Thyroid gland (tissue), 4 donors: ENCODE measurements at regions not wholly inside any gene's neighbourhood (a gene's known extent, or its start where the extent isn't known, plus 50 kb on each side); places are given as distances from the start of the nearest gene placed in this dataset.

Experiments used
- DNase-seq, 2 donors: peaks; one replicate each; pipeline ENCODE4 v3.0.0-alpha.2; 2019
- H3K27ac ChIP-seq, 3 donors: fragments of 200-600 bp; sonication (generic); 1 replicate in 2 of 3; 2 replicates in 1 of 3; pipeline ENCODE4 v1.5.1; 2016 to 2019; ENCODE audit warnings: mild to moderate bottlenecking in 1 of 3, moderate library complexity in 1 of 3
- H3K27me3 ChIP-seq: fragments of 200-600 bp; sonication (generic); one replicate; pipeline ENCODE4 v1.5.1; 2019
- H3K36me3 ChIP-seq, 2 donors: fragments of 200-600 bp; sonication (generic); one replicate each; pipeline ENCODE4 v1.5.1; 2016 to 2019
- H3K4me1 ChIP-seq, 2 donors: fragments of 200-600 bp; sonication (generic); one replicate each; pipeline ENCODE4 v1.5.1; 2017 to 2019
- H3K4me3 ChIP-seq, 3 donors: fragments of 200-600 bp; sonication (generic); replicated peaks in 1 of 3; 1 replicate in 2 of 3; 2 replicates in 1 of 3; pipeline ENCODE4 v1.5.1; 2016; ENCODE audit warnings: mild to moderate bottlenecking in 1 of 3
- H3K9me3 ChIP-seq: fragments of 200-600 bp; sonication (generic); one replicate; pipeline ENCODE4 v1.5.1; 2017
- CTCF ChIP-seq, 6 experiments: fragments of 200-600 bp in 3 of 6; fragments of 450-650 bp in 3 of 6; sonication (generic) in 3 of 6; IDR thresholded peaks; one replicate each; pipeline ENCODE4 v1.5.1; 2016 to 2019; ENCODE audit warnings: antibody characterized with exemption in 6 of 6, mild to moderate bottlenecking in 2 of 6, inconsistent platforms in 1 of 6, moderate library complexity in 1 of 6
- POLR2A ChIP-seq, 2 donors: fragments of 450-650 bp; IDR thresholded peaks; one replicate each; pipeline ENCODE4 v1.6.1; 2017; ENCODE audit warnings: antibody characterized with exemption in 2 of 2, mild to moderate bottlenecking in 2 of 2, moderate library complexity in 1 of 2
- WGBS, 2 donors: methylation state at CpG; one replicate each; pipeline ENCODE4 v1.1.5; 2017; 5-methylcytosine and 5-hydroxymethylcytosine counted together
- intact Hi-C: fragments of 100-400 bp; cut with DNase I; formaldehyde crosslinking; loops from one replicate; pipeline ENCODE4 v1.15.1; 2023

- TF ChIP-seq CTCF (IDR thresholded peaks at IDR 0.05) (no peak), POLR2A (IDR thresholded peaks at IDR 0.05) (no peak)
- Histone ChIP-seq H3K36me3 (no peaks in the 10 kb centered on the region), H3K27ac (no peak overlapping the region), H3K27me3 (no peaks in the 10 kb centered on the region), H3K9me3 (no peaks in the 10 kb centered on the region), H3K4me3 (no peak overlapping the region), H3K4me1 (no peaks in the 10 kb centered on the region)
- intact Hi-C loops, result no loop called here
- 87 to 88% methylated on average over 2 of the region's 2 CpGs for WGBS, 2 donors
- no peak for DNase-seq
Observed at GRCh38 chr13:61144834-61145593, 270.6 kb downstream of the PCDH20 start.

GRCh38 chr13:61144301-61144700 lies 271.3 kb downstream of the PCDH20 start:
- WGBS, 2 donors, result 78 to 88% methylated on average over 1 of the region's 1 CpG
- Histone ChIP-seq H3K4me1 (no peaks in the 10 kb centered on the region), H3K9me3 (no peaks in the 10 kb centered on the region), H3K27ac (no peak overlapping the region), H3K4me3 (no peak overlapping the region), H3K27me3 (no peaks in the 10 kb centered on the region), H3K36me3 (no peaks in the 10 kb centered on the region)
- intact Hi-C loops, result no loop called here
- no peak for DNase-seq
- TF ChIP-seq POLR2A (IDR thresholded peaks at IDR 0.05) (no peak), CTCF (IDR thresholded peaks at IDR 0.05) (no peak)

GRCh38 chr13:61142506-61142905 lies 273.1 kb downstream of the PCDH20 start:
- H3K9me3 ChIP-seq, result no peaks in the 10 kb centered on the region
- H3K4me1 ChIP-seq, result no peaks in the 10 kb centered on the region
- H3K27me3 ChIP-seq, result no peaks in the 10 kb centered on the region
- no peak for DNase-seq
- H3K36me3 ChIP-seq, result no peaks in the 10 kb centered on the region
- no peak overlapping the region for H3K4me3 ChIP-seq
- no peak for TF ChIP-seq CTCF (IDR thresholded peaks at IDR 0.05)
- H3K27ac ChIP-seq, result no peak overlapping the region
- intact Hi-C loops, result no loop called here

GRCh38 chr13:61138857-61139256 lies 276.8 kb downstream of the PCDH20 start:
- H3K4me3 ChIP-seq, result no peak overlapping the region
- DNase-seq, result no peak
- H3K27me3 ChIP-seq, result no peaks in the 10 kb centered on the region
- no peaks in the 10 kb centered on the region for H3K4me1 ChIP-seq
- TF ChIP-seq CTCF (IDR thresholded peaks at IDR 0.05), result no peak
- TF ChIP-seq POLR2A (IDR thresholded peaks at IDR 0.05), result no peak
- no peaks in the 10 kb centered on the region for H3K36me3 ChIP-seq
- intact Hi-C loops, result no loop called here
- H3K27ac ChIP-seq, result no peak overlapping the region
- H3K9me3 ChIP-seq, result no peaks in the 10 kb centered on the region

GRCh38 chr13:61136515-61136914 lies 279.1 kb downstream of the PCDH20 start:
- H3K4me1 ChIP-seq, result no peaks in the 10 kb centered on the region
- no peaks in the 10 kb centered on the region for H3K27me3 ChIP-seq
- TF ChIP-seq CTCF (IDR thresholded peaks at IDR 0.05) (no peak), POLR2A (IDR thresholded peaks at IDR 0.05) (no peak)
- H3K4me3 ChIP-seq, result no peak overlapping the region
- H3K9me3 ChIP-seq, result no peaks in the 10 kb centered on the region
- 87 to 88% methylated on average over 1 of the region's 1 CpG for WGBS, 2 donors
- intact Hi-C loops, result no loop called here
- no peaks in the 10 kb centered on the region for H3K36me3 ChIP-seq
- no peak overlapping the region for H3K27ac ChIP-seq
- no peak for DNase-seq
